RCC 7860 (cell line): ENCODE measurements at regions not wholly inside any gene's neighbourhood (a gene's known extent, or its start where the extent isn't known, plus 50 kb on each side); places are given as distances from the start of the nearest gene placed in this dataset.

ENCODE experiments used
- DNase-seq: peaks from one replicate; pipeline ENCODE4 v3.0.0-alpha.2; 2015; ENCODE audit warnings: low spot score
- FAIRE-seq: peaks from 2 replicates; lab custom pipeline; 2012; peaks lifted over from hg19 to GRCh38; lab: Jason Lieb, UNC

DNA sequence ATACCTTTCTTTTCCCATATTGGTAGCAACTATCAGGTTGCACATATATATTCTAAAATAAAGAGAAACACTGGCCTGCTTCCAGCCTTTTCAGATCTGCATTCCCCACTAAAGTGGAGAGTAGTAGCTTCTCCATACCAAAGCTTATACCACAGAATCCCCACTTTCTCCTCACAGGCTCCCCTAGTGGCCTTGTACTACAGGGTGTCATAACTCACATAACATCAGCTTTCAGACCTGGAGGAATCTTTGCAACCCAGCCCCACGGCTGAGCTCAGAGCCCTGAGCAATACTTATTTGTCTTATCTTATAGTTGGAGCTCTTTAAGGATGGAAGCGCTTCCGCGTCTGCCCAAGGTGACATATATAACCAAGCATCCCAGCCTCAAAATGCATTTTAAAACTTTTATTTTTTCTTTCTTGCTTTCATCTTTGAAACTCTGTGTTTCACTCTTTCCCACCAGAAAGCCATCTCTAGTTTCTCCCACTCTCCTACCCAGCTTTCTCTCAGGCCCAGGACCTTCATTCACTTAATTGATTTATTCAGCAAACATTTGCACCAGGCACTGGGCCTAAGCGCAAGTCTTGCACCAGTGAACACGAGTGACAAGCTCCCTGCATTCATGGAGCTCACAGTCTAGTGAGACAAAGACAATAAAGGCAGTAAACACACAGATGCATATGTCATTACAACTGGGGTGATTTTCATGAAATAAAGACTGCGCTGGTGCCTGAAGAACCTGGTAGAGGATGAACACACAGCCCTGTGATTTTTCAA lies 254.7 kb downstream of the IPO8 start:
- FAIRE-seq = no peak

DNA sequence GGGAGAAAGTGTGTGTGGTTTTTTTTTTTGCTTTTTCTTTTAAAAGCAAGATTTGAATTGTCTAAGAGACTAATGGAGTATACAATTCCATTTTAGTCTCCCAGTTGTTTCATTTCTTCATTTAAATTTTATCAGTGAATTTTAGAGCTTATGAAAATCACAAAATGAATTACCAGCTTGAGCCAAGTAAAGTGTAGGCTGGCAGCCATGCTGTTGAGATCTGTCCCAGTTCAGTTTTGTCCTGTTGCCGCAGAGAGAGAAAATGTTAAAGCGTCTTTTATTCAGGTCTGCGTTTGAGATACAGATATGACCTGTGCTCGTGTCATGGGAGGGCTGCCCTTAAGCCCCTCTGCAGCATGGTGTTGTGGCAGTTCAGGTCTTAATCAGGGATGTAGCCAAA lies 256.5 kb downstream of the IPO8 start:
- FAIRE-seq = no peak

More for the DNA sequence above, 254.7 kb downstream of the IPO8 start:
- DNase-seq = no peak

DNA sequence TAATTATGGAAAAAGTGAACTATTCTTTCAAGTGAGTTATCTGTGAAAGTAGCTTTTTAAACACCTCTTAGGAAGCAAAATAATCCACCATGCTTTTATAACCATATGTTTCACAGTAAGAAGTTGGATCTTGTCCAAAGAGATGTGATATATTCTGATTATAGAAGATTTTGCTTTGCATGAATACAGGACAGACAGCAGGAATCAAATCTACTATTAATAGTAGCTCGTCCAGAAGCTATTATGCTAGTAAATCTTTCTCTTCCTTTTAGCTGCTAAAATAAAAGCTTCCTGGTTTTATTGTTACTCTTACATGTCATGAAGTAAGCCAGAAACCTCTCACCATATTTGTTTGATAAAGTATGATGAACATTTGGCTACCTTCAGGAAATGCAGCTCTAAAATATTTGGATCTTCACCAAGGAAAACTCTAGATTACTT lies 257.0 kb downstream of the IPO8 start:
- FAIRE-seq (no peak), DNase-seq (no peak)

More for the DNA sequence above, 256.5 kb downstream of the IPO8 start:
- no peak for DNase-seq

DNA sequence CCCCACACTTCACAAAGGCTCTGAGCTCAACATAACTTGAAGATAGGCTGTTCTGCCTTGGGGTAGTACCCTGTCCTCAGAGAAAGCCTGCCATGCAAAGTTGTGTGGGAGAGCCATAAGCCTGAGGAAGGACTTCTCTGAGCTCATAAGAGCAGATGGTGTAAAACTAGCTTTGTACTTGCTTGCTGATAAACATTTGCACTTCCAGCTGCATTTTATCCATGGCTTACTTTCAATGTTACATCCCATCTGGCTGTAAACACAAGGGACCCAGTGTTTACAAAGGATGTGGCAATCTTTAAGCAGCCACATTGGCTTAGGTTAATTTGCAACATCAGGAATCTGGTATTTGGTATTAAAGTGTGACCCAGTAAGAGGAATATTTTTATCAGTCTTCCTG lies 258.1 kb downstream of the IPO8 start:
- DNase-seq = no peak
- no peak for FAIRE-seq

DNA sequence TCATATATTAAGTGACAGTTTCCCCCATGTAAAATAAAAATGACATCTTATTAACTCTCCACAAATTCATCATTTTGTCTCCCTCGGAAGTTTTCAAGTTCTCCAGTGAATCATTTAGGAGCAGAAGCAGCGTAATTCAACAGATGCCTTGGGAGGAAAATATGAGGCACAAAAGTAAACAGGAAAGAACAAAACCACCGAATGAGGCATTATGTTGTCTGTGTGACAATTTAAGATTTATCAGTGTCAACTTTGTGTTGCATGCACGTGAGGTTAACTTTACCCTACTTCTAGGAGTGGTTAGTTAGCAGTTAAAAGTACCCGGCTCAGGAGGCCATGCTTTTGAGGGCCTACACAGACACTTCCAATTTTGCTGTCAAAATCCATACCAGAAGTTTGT lies 258.6 kb downstream of the IPO8 start:
- DNase-seq (no peak), FAIRE-seq (no peak)

DNA sequence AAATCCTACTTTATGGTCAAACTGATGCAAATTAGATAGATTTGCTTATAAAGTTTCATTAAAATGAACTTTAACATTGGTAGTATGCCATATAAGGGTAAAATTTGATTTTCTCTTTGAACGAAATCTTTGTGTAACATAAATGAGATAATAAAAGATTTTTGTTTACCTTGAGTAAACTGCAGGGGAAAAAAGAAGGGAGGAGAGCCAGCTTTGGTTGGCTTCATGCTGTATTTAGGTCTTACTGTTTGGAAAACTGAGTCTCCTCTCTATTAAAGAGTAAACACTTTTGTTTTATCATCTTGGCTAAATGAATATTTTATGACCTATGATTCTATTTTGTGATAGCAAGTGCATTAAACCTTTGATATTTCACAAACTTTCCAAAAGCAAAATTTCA lies 267.6 kb downstream of the IPO8 start:
- no peak for FAIRE-seq
- DNase-seq = no peak

DNA sequence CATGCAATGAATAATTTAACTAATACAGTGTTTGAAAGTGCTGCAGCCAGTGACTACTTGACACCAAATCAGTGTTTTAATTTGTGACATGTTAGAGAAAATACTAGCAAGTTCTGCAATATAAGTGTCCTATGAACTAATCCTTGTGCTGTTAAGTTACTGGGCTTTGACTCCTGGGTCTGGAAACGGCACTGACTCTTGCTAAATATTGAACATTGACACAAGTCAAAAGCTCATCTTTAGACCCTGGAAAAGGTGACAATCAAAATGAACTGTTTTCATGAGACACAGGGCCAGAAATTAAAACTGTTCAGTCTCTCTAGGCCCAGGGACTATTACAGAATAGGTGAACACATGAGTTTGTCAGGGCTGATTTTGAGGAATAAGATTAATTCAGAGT lies 268.1 kb downstream of the IPO8 start:
- FAIRE-seq (no peak), DNase-seq (no peak)

DNA sequence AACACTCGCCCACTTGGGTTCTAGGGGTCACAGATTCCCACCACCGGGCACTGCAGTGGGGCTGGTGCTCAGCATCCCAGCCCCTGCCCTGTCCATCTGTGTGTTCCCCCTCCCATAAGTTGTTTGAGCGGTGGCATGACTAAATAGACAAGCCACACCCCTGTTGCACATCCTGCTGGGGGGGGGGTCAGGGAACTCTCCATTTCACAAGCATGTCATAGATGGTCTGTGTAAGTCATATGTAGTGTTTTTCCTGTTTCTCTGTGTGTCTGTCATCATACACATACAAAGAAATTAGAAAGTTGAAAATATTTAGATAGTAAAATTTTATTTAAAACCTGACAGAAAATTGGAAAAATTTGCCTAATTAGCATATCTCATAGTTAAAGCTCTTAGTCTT lies 270.2 kb downstream of the IPO8 start:
- no peak for FAIRE-seq

DNA sequence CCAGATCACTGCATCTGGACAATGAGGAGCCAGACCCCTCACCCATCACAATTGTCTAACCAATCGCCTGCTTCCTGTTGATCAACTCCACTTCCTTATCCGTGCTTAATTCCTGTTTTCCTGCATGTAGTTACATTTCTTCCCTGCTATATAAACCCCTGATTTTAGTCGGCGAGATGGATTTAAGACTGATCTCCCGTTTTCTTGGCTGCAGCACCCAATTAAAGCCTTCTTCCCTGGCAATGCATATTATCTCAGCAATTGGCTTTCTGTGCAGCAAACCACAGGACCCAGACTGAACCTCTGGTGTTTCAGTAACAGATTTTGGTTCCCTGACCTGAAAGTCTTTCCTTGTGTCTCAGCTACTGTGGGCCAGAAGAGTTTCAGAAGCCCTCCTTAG lies 272.3 kb downstream of the IPO8 start:
- DNase-seq (no peak), FAIRE-seq (no peak)

More for the DNA sequence above, 270.2 kb downstream of the IPO8 start:
- DNase-seq = no peak

DNA sequence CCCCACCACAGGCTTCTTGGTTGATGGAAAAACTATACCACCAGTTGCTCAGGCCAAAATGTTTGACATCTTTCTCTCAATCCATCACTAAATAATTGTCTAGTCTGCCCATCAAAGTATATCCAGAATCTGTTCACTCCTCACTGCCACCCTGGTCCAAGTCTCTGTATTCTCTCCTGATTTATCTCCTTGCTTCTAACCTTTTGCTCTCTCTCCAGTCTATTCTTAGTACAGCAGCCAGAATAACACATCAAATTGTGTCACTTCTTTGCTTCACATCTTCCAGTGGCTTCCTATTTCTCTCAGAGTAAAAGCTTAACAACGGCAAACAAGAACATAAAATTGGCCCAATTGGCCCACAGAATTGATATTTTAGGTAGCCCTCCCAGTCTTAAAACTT lies 272.8 kb downstream of the IPO8 start:
- no peak for DNase-seq
- FAIRE-seq = no peak

DNA sequence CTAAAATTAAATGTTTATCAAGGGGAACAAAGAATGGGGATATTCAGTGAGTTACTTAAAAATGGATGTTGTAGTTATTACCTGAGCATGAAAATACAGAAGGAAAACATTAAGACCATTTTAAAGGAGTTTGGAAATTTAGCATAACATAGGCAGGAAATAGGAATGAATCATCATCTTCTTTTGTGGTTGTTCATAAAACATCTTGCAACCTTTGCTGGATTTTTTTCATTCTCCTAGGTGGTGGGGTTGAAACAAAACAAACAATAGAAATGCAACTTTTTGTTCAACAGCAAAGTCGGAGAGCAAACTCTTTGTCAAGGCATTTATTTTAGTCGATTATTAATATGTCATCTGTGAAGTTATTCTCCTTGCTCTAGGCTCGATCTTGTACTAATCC lies 275.1 kb downstream of the IPO8 start:
- DNase-seq = no peak
- no peak for FAIRE-seq

DNA sequence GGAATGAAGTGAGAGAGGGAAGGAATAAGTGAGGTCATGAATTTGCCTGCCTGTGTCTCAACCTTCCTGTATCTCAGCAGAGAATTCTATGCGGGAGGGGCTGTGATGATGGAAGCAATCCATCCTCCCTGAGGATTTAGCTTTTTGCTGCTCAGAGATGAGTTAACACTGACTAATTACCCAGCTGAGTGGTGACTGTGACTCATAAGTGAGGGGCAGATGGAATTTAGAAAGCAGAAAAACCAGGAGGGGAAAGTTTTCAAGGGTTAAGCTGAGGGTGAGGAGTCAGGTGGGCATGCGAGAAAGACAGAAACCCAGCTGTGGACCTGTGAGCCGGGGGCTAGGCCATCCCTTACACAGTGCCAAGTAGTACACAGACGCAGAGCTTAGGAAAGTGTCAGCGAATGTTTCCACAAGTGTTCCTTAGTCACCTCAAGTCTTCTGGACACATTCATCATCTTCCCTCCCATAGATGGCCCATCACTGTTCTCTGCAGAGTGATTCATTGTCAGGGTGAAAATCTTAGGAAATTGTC lies 277.9 kb downstream of the IPO8 start:
- DNase-seq (peak; percentile 74), FAIRE-seq (peak; percentile 16)

DNA sequence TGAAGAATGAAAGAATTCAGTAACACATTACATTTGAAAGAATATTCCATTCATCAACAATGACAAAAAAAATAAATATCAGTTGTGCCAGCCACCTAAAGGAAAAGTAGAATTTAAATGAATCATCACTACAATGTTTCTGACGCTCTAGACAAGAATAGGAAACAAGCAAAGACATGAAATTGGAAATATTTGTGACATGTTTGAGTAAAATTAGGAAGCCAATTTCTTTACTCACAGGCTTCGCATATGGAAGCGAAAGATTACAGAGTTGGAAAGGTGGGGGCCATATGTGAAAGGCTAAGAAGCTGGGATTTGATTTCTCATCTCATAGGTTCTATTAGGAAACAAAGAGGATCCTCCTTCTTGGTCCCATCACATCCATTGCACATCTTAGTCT lies 279.0 kb downstream of the IPO8 start:
- DNase-seq (no peak), FAIRE-seq (no peak)

DNA sequence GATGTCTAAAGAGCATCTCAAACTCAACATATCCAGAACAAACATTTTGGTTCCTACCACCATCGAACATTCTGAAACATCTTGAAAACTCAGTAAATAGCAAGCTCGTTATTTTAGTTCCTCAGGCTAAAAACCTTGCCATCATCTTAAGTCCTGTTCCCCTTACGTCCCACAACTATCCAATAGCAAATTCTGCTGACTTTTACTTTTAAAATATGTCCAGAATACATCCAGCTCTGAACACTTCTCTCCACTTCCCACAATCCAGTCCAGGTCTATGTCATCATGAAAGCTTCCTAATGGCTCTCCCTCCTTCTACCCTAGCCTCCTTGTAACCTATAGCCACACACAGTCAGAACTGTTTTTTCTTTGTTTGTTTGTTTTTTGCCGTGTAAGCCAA lies 279.9 kb downstream of the IPO8 start:
- DNase-seq (no peak), FAIRE-seq (no peak)

DNA sequence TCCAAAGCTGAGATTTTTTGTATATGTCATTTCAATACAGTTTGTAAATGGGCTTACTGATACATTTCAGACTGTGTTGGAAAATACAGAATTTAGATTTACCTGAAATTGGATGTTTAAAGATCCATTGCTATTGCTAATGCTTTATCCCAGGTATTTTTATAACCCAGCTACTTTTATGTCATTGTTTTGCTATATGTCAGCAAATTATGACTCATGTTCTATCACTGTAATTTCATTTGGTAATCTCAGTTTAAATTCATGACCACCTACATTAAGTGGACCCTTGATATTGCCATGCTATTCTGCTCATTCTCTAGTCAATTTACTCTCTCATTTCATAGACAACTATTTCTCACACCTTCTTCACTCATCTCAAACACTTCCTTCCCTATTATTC lies 281.2 kb downstream of the IPO8 start:
- no peak for DNase-seq
- no peak for FAIRE-seq

DNA sequence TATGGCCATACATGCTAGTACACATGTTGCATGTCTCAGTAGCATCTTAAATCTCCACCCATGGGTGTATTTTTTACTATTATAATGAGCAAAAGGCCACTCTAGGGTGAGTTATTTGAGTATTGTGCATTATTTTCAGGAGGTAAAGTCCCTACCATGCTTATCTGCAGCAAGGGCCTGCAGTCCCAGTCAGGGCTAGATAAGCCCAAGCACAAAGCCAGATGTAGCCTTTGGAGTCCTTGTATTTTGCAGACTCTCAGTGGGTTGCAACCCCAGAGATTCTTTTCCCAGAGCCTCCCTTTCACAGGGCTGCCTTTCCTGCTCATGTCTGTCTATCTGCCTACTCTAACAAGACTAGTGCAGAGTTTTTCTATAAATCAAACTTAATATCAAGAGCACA lies 295.3 kb downstream of the IPO8 start:
- DNase-seq (no peak), FAIRE-seq (no peak)

DNA sequence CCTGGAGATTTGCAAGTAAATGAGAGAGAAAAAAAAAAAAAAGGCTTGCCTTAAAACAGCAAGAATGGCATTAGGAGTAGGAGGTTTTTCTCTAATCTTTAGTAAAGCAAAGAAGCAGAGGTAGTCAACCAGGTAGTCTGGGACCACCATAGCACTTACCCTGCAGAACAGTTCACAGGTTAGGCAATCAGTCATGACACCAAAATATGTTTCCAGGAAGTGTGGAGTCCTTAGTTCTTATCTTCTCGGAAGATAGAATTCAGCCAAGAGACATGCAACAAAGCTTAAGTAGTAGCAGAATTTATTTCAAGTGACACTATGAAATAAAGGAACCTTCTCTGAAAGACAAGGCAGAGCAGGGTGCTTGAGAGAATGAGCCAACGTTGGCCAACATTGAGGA lies 295.8 kb downstream of the IPO8 start:
- FAIRE-seq (no peak), DNase-seq (no peak)

DNA sequence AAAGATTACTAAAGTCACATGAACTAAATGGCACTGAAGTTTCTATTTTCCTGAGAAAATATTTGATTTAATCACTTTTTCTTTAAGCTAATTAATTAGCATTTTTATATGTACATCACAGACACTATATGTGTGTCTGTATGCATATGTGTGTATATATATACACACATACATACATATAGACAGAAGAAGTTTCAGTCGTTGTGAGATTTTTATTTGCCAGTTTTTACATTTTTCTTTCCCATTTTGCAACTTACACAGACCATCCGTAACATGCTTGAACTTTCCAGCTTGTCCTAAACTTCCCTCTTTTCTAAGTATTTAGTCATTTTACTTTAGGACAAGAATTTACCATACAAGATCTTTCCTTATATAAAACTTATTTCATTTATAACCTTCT lies 299.1 kb downstream of the IPO8 start:
- DNase-seq = no peak
- no peak for FAIRE-seq

DNA sequence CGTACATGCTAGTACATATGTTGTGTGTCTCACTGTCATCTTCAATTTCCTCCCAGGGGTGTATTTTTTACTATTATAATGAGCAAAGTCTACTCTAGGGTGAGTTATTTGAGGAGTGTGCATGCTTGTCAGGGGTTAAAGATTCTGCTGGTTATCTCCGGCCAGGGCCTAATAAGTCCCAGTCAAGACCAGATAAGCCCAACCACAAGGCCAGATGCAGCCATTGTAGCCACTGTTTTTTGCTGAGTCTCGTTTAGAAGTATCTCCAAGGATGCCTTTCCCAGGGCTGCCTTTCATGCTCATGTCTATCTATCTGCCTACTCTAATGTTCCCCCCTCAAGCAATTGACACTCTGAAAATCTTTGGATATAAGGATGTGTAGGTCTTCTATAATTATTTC lies 300.5 kb downstream of the IPO8 start:
- no peak for DNase-seq
- FAIRE-seq = no peak

DNA sequence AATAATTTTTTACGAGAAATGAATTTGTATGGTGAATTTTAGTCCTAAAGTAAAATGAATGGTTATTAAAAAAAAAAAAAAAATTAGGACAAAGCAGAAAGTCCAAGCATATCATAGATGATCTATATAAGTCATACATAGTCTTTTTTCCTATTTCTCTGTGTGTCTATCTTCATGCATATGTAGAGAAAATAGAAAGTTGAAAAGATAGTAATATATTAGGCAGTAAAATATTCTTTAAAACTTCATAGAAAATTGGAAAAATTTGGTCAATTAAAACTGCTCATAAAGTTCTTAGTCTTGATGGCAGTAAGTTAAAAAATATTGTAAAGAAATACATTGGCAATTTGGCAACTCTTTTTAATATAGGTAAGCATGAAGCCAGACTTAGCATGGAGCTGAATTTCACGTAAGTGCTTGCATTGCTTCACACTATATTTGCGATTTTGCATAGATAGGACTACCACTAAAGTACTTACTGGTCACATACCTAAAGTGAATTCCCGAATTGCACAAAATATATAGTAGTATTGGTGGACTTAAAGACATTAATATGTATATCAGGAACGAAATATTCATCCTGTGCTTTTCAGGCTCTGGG lies 303.8 kb downstream of the IPO8 start:
- no peak for FAIRE-seq
- DNase-seq = no peak

DNA sequence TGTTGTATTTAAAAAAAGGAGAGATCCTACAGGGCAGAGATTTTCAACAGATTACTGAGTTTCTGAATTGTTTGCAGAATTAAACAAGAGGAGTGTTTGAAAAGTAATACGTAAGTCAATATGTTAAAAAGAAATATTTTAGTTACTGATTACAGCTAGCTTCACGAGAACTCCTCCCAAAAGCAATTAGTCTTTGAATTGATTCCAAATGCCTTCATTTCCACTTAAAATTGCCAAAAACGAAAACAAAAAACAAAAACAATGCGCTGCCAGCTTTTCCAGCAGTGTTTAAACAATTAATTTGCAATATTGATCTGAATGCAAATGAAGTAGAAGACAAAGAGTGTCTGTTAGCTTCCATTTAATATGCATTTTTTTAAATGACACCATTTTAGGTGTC lies 310.0 kb downstream of the IPO8 start:
- DNase-seq = no peak
- no peak for FAIRE-seq

DNA sequence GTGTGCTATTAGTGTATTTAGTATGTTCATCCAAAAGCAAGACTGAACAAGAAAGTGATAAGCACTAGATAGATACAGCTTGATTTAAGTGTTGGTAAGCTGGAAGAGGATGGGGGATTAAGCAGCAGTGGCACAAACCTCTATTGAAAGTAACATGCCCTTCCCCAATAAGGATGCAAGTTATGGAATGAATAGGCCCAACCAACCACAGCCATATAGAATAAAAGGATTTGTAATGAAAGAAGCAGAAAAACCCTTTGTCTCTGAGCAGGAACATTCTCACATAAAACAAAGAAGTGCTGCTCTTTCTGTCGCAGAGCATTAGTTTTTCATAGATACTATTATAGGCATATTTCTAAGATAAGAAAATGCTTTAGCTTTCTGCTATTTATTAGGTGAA lies 310.7 kb downstream of the IPO8 start:
- no peak for DNase-seq

More for the DNA sequence above, 310.7 kb downstream of the IPO8 start:
- FAIRE-seq = no peak
